ENCODE measurements at regions not wholly inside any gene's neighbourhood (a gene's known extent, or its start where the extent isn't known, plus 50 kb on each side); places are given as distances from the start of the nearest gene placed in this dataset.

- no peaks in the 10 kb centered on the region for H3K27me3 ChIP-seq
- intact Hi-C loops (cut with DNase I) = loop anchor here in 2 of 10 donors (10.0 kb wide), 2 partner anchors 72 to 152 kb away; no protein-coding TSS in a partner anchor
- peaks cover 0 to 16% (median 0%) of the 10 kb centered on the region in 12 donors for H3K4me1 ChIP-seq
- DNase-seq (peak in 2 of 5 donors; percentile 66 to 69), ATAC-seq (peak in 1 of 4 donors; percentile 53)
- peaks cover 0 to 5% (median 0%) of the 10 kb centered on the region in 12 donors for H3K9me3 ChIP-seq
- H3K4me3 ChIP-seq = no peak overlapping the region
- WGBS, 4 donors = 76 to 85% (median 76%) methylated on average over 21 to 23 of the region's 23 CpGs
- TF ChIP-seq POLR2A (IDR thresholded peaks at IDR 0.05) = no peak
- TF ChIP-seq, protein P1, sequence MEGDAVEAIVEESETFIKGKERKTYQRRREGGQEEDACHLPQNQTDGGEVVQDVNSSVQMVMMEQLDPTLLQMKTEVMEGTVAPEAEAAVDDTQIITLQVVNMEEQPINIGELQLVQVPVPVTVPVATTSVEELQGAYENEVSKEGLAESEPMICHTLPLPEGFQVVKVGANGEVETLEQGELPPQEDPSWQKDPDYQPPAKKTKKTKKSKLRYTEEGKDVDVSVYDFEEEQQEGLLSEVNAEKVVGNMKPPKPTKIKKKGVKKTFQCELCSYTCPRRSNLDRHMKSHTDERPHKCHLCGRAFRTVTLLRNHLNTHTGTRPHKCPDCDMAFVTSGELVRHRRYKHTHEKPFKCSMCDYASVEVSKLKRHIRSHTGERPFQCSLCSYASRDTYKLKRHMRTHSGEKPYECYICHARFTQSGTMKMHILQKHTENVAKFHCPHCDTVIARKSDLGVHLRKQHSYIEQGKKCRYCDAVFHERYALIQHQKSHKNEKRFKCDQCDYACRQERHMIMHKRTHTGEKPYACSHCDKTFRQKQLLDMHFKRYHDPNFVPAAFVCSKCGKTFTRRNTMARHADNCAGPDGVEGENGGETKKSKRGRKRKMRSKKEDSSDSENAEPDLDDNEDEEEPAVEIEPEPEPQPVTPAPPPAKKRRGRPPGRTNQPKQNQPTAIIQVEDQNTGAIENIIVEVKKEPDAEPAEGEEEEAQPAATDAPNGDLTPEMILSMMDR (IDR thresholded peaks at IDR 0.05) = no peak
- no peaks in the 10 kb centered on the region for H3K36me3 ChIP-seq
- H3K27ac ChIP-seq = peak overlapping the region in 1 of 12 donors; percentile 77
Measured at GRCh38 chr6:169072127-169073042, 181.3 kb downstream of the THBS2 start.

DNA sequence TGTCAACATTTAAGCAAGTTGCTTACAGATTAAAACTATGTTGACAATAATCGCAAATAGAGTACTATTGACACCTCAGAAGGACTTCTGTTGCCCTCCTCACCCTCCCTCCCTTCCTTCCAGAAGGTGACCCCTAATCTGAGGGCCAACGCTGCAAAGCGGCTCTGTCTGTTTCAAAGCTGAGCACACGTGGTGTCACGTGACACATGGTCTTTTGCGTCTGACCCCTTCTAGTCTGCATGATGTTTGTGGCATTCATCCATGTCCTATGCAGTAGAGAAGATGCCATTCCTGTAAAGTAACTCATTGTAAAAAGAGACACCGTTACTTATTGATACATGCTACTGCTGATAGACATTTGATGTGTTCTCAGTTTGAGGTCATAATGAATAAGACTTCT, 182.3 kb downstream of the THBS2 start:
- Histone ChIP-seq H3K4me3 (no peak overlapping the region), H3K27me3 (no peaks in the 10 kb centered on the region), H3K27ac (peak overlapping the region in 7 of 12 donors; percentile 30 to 77 (median 38)), H3K4me1 (peaks cover 0 to 16% (median 0%) of the 10 kb centered on the region in 12 donors), H3K36me3 (no peaks in the 10 kb centered on the region), H3K9me3 (no peaks in the 10 kb centered on the region)
- DNase-seq (no peak), ATAC-seq (no peak)
- intact Hi-C loops (cut with DNase I) = loop anchor here in 2 of 10 donors (10.0 kb wide), 2 partner anchors 73 to 153 kb away; no protein-coding TSS in a partner anchor
- no peak for TF ChIP-seq POLR2A (IDR thresholded peaks at IDR 0.05)
- TF ChIP-seq, protein P1 (IDR thresholded peaks at IDR 0.05) = no peak
- WGBS, 4 donors = 69 to 84% (median 81%) methylated on average over 7 of the region's 7 CpGs

- peak; percentile 50 to 84 (median 80) for DNase-seq
- intact Hi-C loops (cut with DNase I) = loop anchor here in 2 of 10 donors (10.0 kb wide), 2 partner anchors 74 to 154 kb away; no protein-coding TSS in a partner anchor
- Histone ChIP-seq H3K36me3 (no peaks in the 10 kb centered on the region), H3K4me1 (peaks cover 0 to 16% (median 0%) of the 10 kb centered on the region in 12 donors), H3K9me3 (no peaks in the 10 kb centered on the region), H3K27me3 (no peaks in the 10 kb centered on the region), H3K27ac (peak overlapping the region in 6 of 12 donors; percentile 35 to 77 (median 46)), H3K4me3 (no peak overlapping the region)
- peak; percentile 80 to 96 (median 92) for ATAC-seq
- 61 to 80% (median 68%) methylated on average over 14 of the region's 14 CpGs for WGBS, 4 donors
- TF ChIP-seq POLR2A (IDR thresholded peaks at IDR 0.05) = no peak
- TF ChIP-seq, protein P1 (IDR thresholded peaks at IDR 0.05) = peak in 2 of 12 donors; percentile 9 to 22
Measured at GRCh38 chr6:169070506-169071176, 183.0 kb downstream of the THBS2 start.

Data from heart left ventricle (tissue), 16 donors.